Fibroblast of skin of abdomen (primary cell): ENCODE measurements at regions not wholly inside any gene's neighbourhood (a gene's known extent, or its start where the extent isn't known, plus 50 kb on each side); places are given as distances from the start of the nearest gene placed in this dataset.
A peak's percentile ranks its signal among the peaks of the same experiment; 100 is the strongest.
"Not testable (repeated sequence)": the region's sequence is repeated elsewhere in the genome, so short reads cannot be mapped to it uniquely, and the experiment has no call there.

Experiments used
- DNase-seq: peaks from one replicate; pipeline ENCODE4 v3.0.0-alpha.2; 2013

DNA sequence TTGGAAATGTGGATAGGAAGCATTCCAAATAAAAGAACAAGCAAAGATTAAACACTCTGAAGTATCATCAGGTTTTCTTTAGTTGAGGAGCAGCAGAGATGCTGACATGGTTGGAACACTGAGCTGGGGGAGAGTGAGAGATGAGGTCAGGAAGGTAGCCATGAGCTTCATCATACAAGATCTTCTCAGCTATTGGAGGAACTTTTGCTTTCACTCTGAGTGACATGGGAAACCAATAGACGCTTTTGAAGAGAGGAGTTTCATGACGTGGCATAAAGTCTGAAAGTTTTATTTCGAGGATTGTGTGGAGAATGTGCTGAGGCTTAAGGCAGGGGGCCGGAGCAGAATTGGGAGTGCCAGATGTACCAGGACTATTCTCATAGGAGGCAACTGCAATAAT lies 616.2 kb upstream of the CAMK1G start:
- no peak for DNase-seq

DNA sequence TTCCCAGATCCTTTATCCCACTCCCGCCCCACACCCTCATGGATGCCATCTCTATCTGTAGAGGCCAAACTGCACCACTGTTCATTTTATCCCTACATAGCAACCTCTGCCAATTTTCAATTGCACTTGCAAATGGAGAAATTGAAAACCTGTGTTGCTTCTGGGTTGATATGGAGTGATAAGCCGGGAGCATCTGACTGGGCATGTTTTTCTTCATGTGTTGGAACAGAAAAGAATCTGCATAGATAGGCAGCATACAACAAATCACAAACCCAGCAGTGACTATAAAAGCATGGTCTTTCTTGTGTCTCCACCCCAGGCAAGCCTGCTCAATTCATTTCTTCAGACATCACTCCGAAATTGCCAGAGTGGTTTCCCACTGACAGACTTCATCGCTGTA lies 608.8 kb upstream of the CAMK1G start:
- no peak for DNase-seq

DNA sequence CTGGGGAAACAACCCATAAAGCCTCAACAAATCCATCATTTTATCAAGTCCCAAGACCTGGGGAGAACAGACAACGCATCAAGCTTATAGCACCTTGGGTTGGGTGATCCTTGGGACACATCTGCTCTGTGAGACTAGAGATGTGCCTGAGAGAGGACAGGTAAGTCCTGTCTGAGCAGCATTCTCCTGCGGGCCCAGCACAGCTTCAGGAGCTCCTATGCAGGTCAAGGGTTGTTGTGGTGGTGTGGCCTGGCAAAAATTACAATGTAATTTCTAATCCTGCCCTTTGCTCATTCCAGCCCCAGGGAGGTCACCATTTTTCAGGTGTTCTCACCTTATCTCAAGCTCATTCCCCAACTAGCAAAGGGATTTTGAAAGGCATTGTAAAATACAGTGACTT lies 608.1 kb upstream of the CAMK1G start:
- DNase-seq = no peak

DNA sequence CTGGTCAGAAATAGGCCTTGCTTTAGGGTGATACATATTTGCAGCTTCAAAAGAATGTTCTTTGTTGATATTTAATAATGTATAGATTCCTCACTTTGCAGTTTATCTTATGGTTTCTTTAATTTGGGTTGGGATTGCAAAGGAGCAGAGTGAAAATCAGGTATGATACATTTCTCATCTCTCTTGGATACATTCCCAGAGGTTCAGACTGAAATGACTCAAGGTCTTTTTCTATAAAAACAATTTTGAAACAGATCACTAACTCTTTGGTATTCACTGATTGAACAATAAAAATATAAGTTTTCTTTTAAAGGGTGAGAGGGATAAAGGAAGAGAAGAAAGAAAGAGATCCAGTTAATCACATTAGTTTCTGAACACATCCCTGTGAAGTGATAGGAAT lies 606.5 kb upstream of the CAMK1G start:
- DNase-seq = no peak

DNA sequence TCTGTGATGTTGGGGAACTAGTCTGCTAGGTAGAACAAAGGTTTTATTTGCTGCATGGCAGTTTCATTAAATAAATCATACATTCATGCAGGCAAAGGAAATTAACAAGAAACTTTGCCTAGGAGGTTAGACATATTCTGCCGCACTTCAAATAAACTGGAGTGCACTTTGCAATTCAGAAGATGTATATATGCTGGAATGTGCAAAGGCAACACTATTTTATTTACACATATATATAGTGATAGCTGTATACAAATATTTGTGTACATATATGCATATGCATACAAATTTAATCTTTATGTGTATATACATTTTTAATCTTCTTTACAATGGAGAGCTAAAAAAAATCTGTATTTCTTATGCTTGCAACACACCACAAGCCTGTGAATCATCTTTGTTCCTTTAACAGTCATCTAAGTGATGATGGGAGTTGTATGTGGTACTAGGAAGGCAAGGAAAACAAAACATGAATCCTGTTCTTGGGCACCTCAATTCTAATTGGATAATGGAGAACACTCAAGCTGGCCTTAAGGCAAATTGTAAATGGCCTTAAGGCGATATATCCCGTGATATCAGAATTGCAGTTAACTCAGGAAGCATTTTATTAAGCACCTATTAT lies 605.8 kb upstream of the CAMK1G start:
- DNase-seq = peak; percentile 24

DNA sequence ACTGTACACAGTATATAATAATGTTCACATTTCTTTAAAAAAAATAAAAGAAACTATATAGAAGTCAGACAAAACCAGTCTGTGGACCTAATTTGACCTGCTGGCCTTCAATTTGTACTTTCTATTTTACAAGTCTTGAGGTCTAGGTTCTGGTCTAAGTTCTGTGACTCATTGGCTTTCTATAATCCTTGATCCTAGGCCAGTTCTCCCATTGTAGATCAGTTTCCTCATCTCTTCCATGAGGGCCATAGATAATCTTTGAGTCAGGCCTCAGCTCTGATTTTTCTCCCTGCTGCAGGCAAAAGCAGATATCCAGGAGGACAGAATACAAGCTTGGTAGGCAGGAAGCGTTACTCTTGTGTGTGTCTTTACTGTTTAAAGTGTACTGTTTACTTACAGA lies 603.7 kb upstream of the CAMK1G start:
- no peak for DNase-seq

DNA sequence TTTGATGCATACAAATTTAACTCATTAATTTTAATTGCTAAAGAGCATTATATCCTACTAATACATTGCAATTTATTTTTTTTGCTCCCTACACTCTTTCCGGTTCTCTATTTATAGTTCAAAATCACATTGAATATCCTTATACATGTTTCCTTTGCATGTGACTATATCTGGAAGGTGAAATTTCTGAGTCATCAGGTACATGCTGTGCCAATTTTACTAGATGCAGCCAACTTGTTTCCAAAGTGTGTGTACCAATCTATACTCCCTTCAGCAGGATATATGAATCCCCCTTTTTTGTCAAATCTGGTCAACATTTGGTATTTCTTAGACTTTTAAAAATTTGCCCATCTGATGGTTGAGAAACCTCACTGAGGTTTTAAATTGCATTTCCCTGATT lies 602.9 kb upstream of the CAMK1G start:
- no peak for DNase-seq

DNA sequence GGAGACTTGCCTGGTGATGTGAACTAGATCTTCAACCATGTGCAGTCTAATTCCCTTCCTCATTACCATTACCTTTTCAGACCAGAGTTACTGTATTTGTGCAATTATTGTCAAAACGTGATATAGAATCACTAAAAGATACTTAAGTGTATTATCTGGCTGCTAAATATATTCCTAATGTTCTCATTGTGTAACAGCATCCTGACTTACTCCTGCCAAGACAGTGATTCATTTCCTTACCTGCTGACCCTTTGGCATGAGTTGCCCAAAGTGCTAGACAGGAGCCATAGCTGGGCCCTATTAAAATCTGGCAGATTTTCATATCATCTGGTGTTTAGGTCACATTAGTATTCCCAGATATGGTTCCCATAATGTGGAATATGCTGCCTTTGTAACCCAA lies 598.3 kb upstream of the CAMK1G start:
- no peak for DNase-seq

DNA sequence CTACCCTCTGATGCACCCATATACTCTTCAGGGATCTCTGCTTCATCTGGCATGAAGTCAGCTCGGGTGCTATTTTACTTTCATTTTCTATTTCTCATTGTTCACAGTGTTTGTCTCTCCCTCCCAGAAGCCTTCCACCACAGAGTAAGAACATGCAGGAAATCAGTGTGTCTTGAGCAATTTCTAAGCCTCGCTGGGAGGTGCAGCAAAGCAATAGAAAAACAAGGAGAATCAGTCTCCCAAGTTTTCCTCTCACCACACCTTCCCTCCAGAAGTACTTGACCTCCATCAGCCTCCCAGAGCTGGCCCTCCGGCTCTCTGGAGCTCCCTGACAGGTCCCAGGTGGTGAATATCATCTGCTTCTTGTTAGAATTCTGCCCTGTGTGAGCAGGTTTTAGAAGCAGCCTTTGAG lies 594.7 kb upstream of the CAMK1G start:
- DNase-seq = peak; percentile 69

DNA sequence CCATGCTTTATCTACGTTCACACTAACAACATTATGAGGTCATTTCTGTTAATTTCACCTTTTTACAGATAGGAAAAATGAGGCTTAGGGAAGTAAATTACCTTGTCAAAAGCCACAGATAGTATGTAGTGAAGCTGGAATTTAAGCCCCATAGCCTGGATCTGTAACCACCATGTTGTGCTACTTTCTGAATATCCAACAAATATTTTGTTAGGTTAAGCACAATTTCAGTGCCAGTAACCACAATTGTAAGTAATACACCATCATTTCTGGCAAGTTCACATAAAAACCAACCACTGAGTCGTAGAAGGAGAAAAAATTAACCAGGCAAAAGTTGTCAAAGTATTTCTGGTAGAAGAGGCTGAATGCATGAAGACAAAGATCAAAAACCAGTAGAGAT lies 593.1 kb upstream of the CAMK1G start:
- DNase-seq = peak; percentile 10

DNA sequence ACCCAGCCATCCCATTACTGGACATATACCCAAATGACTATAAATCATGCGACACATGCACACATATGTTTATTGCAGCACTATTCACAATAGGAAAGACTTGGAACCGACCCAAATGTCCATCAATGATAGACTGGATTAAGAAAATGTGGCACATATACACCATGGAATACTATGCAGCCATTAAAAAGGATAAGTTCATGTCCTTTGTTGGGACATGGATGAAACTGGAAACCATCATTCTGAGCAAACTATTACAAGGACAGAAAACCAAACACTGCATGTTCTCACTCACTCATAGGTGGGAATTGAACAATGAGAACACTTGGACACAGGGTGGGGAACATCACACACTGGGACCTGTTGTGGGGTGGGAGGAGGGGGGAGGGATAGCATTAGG lies 586.5 kb upstream of the CAMK1G start:
- DNase-seq = not testable (repeated sequence)

DNA sequence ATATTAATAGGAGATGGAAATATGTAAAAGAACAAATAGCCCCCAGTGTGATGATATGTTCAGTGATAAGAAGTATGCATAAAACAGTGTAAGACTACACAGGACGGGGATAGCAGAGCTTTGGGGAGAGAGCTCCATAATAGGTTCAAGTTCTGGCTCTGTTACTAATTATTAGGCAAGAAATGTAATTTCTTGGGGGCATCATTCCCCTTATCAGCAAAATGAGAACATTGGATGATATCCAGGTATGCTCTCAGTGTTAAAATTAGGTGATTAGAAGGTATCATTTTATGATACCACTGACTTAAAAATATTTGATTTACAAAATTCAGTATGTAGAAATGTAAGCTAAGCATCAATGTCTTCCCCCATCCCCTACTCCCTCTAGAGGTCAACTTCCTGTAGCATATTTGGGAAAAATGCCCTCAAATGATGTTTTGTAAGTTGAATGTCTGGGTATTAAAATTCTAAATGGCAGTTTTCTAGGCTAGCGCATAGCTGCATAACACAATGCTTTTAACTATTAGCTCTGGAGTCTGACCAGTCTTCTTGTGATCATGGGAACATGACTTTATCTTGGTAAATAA lies 585.7 kb upstream of the CAMK1G start:
- peak; percentile 27 for DNase-seq

DNA sequence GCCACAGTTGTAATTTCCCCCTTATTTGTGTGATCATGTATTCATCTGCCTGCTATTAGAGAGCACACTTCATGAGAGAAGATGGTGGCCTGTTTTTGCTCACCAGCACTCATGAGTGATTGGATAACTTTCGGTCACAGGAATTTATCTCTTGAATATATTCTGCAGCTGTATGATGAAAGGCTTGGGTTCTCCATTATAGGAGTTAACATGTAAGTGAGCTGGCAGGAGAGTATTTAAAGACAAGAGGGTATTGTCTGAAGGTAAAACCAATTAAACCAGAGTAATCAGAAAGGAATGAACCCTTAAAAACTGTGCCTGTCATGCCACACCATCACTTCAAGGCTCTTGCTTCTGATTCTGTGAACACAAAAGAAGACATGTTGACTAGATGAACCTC lies 574.9 kb upstream of the CAMK1G start:
- no peak for DNase-seq

DNA sequence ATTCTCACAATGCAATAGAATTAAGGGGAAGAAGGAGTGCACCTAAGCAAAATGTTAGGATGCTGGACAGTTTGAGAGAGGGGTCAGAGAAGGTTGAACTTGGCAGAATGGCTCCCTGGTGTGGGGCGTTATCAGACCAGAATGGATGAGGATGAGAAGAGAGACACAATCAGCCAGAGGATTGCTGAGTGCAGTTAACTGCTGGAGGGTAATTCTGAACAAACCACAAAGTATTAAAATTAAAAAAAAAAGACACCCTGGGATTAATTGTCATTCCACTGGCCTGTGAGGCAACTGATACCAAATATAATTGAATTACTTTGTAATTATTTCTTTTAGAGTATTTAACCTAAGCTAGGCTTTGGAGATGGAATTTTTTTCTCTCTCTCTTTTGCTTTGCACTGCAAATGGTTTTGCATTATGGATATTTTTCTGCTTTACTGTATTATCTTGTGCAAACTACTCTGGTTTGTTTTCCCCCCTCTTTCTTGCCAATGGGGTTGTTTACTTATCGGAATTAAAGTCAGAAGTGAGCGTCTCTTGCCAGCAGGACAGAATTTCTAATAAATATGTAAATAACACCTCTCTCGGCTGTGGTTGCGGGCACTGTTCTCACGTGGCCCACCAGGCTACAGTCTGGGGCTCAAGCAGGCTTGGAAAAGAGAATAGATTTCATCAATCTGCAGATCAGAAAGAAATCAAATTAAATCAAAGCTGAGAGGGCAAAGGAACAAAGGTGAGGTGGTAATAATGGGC lies 572.9 kb upstream of the CAMK1G start:
- no peak for DNase-seq

DNA sequence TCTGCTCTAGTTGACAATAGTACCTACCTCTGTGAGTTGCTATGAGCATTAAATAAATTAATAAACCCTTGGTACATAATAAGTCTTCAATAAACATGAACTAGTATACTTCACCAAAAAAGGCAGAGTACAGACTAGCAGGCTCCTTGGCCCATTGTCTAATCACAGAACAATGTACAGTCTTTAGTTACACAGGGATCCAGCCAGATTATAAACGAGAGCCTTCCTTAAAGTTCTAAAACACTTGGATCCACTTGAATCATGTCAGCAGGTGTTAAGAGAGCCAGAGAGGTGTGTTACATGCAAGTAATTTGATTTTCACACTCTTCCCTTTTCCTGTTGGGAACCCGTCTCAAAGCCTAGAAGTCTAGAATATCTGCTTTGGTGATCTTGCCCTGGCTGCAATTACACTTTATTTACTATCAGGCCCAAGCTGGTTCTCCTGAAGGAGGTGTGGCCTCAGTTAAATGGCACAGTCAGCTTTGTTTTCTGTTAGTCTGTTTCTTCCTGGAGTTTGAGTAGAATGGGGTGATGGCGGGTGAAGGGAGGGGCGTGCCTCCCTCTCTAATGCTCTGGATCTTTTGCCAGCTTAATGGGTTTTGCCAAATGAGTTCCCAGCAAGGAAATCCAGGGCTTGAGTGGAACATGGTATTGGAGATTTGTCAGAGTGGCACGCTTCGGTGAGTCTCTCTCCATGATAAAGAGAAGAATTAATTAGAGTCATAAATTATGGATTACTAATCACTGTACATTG lies 570.9 kb upstream of the CAMK1G start:
- DNase-seq = no peak

DNA sequence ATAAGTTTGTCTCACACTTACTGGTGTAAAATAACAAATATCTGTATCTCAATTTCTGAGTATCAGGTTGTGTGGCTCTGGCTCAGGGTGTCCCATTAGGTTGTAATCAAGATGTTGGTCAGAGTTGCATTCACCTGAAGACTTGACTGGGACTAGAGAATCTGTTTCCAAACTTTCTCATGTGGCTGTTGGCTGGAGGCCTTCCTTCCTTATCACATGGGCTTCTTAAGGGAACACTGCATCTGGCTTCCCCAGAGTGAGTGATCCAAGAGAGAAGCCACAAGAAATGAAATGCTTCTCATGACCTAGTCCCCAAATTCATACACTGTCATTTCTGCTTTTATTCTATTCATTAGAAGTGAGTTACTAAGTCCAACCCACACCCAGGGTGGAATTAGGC lies 568.4 kb upstream of the CAMK1G start:
- no peak for DNase-seq

DNA sequence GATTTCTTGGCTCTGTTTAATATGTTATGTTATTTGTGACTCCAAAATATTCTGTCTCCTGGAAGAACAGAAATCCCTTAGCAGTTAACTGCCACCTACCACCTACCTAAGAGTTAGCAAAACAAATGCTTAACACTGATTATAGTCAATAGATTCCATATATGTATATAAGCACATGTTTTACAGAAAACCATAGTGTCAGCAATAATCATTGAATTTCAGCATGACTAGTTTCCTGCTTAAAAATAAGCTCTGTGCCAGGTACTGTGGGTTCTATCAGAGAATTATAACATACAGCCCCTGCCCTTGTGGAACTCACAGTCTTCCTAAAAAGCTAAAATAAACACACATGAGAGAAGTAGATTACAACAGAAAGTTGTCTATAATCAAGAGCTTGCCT lies 561.9 kb upstream of the CAMK1G start:
- DNase-seq = no peak

DNA sequence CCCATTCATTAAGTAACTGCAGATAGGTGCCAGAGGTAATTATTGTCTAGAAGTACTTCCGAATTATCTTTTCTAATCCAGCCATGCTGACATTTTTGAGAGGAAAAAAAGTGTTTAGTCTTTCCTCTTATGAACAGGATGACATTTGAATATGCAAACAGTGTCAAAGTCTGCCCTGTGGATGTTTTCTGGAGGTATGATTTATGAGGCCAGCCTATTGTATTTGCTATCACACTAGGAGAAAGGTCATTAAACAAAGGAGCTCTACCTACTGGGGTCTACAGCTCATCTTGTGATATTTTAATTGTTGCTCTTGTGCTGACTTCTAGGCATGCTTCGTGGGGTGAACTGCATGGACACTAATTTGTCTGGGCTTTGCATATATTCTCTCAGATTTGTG lies 559.7 kb upstream of the CAMK1G start:
- DNase-seq = no peak

DNA sequence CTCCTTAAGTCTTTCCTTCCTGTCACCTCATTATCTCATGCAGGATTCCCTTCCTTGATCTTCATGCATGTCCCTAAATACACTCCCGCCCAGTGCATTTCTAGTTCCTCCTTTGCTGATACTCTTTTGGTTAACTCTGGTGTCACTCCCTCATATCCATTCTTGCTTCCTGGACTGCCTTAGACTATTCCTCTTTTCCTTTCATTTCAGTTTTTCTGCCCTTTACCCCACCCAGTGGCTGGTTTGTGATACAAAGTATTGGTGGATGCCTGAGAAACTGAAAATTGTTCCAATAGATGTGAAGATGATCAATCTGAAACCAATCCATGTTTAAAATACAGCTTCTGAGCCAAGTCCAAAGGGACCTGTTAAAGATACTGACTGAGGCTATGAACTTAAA lies 553.8 kb upstream of the CAMK1G start:
- DNase-seq = no peak

DNA sequence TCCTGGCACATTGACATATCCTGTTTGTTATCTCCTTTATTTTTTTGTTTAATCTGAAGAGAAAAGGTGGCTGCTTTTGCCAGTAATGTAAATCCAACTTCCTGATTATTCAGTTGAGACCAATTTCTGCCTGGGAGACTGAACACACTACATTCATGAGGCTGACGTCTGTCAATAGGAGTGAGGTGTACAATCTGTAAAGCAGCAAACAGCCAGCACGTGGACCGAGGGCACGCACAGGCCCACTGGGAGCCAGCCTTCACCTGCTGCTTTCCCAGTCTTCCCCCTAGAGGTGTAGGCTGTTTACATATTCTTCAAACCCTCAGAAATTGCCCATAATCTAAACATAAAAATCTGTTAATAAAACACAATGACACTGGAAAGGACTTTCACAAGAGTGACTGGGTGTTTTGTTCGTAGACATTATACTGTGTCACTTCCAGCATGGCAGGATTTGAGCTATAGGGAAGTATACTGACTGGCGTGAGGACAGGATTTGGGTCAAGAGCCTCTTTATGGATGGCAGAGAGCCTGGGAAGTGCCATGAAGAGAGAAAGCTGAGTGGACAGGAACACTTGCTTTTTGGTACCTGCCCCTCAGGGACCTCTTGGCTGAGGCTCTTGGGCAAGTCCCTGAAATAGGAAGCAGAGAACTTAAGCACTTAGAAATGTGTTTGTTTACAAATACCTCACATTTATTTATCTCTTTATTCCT lies 552.9 kb upstream of the CAMK1G start:
- DNase-seq = no peak

DNA sequence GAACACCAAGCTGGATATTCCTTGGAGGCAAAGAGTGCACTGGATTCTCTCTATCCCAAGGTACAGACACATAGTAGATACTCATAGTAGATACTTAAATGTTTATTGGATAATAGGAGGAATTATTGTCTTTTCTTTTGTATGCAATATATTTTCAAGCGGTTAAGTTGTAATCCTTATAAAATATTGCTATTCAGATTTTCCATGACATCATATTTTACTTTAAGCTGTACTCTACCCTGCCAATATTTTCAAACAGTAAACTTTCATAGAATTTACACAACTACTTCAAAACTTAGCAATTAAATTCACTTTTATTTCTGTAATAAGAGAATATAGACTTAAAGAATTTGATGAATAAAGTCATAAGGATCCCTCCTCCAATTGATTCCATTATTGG lies 546.5 kb upstream of the CAMK1G start:
- no peak for DNase-seq

DNA sequence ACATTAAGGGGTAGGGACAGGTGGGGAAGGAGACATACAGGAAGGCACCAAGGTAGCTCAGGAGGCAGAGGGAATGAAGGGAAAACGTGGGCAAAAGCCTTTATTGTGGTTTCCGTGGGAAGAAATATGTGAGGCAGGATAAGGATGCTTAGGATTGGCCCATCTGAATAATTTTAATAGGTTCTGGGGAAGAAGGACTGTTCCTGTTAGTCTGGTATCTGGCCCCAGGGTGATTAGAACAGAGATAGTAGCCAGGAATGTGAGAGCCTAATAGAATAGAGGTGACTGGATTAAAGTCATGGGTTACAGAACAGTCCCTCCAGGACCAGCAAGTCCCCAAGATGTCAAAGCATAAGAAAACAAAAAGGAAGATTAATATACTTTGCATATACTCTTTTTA lies 545.2 kb upstream of the CAMK1G start:
- DNase-seq = no peak

DNA sequence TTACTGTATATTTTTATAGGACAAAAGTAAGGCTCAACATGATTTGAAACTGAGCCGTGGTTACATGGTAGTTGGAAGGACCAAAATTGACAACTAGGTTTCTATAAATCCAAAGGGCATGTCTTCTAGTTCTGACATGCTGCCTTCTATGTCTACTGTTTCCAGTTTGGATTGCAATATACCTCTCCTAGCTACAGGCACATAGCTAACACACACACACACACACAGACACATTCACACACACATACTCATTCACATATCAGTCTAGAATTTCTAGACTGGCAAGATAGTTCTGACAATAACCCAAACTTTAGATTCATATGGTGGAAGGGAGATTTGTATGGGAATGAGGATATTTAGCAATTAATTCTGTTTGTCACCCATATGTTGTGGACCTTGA lies 544.8 kb upstream of the CAMK1G start:
- DNase-seq = no peak
